Ascending aorta (tissue), 2 donors: ENCODE measurements at regions not wholly inside any gene's neighbourhood (a gene's known extent, or its start where the extent isn't known, plus 50 kb on each side); places are given as distances from the start of the nearest gene placed in this dataset.

Experiments used
- DNase-seq, 2 donors: peaks; one replicate each; pipeline ENCODE4 v3.0.0-alpha.2; 2019; ENCODE audit warnings: low spot score in 2 of 2
- H3K27ac ChIP-seq, 2 donors: fragments of 200-600 bp; sonication (generic); one replicate each; pipeline ENCODE4 v1.5.1; 2016 to 2017; ENCODE audit warnings: mild to moderate bottlenecking in 1 of 2
- H3K27me3 ChIP-seq: fragments of 200-600 bp; sonication (generic); one replicate; pipeline ENCODE4 v1.5.1; 2017
- H3K36me3 ChIP-seq, 2 donors: fragments of 200-600 bp; sonication (generic); one replicate each; pipeline ENCODE4 v1.5.1; 2016
- H3K4me1 ChIP-seq, 2 donors: fragments of 200-600 bp; sonication (generic); one replicate each; pipeline ENCODE4 v1.5.1; 2016 to 2017; ENCODE audit warnings: mild to moderate bottlenecking in 1 of 2
- H3K4me3 ChIP-seq, 2 donors: fragments of 200-600 bp; sonication (generic); one replicate each; pipeline ENCODE4 v1.5.1; 2016 to 2017; ENCODE audit warnings: mild to moderate bottlenecking in 1 of 2
- H3K9me3 ChIP-seq, 2 donors: fragments of 200-600 bp; sonication (generic); one replicate each; pipeline ENCODE4 v1.5.1; 2016
- CTCF ChIP-seq, 3 experiments: fragments of 200-600 bp in 2 of 3; fragments of 450-650 bp in 1 of 3; sonication (generic) in 2 of 3; IDR thresholded peaks; one replicate each; pipeline ENCODE4 v1.5.1; 2016 to 2019; ENCODE audit warnings: antibody characterized with exemption in 3 of 3, mild to moderate bottlenecking in 1 of 3, moderate library complexity in 1 of 3
- intact Hi-C: fragments of 100-400 bp; cut with DNase I; formaldehyde crosslinking; loops from one replicate; pipeline ENCODE4 v1.15.1; 2023

GRCh38 chrX:113580486-113580885 is 739.9 kb upstream of the AMOT start:
- Histone ChIP-seq H3K4me1 (no peaks in the 10 kb centered on the region), H3K36me3 (no peaks in the 10 kb centered on the region), H3K27me3 (no peaks in the 10 kb centered on the region), H3K4me3 (no peak overlapping the region), H3K27ac (no peak overlapping the region), H3K9me3 (peaks cover 0 to 14% of the 10 kb centered on the region in 2 donors)
- DNase-seq: no peak
- intact Hi-C loops: no loop called here
- TF ChIP-seq CTCF (IDR thresholded peaks at IDR 0.05): no peak

- no peak for TF ChIP-seq CTCF (IDR thresholded peaks at IDR 0.05)
- no peak overlapping the region for H3K27ac ChIP-seq
- H3K4me3 ChIP-seq: no peak overlapping the region
- no peaks in the 10 kb centered on the region for H3K36me3 ChIP-seq
- DNase-seq: no peak
- no peaks in the 10 kb centered on the region for H3K4me1 ChIP-seq
- no peaks in the 10 kb centered on the region for H3K27me3 ChIP-seq
- no peaks in the 10 kb centered on the region for H3K9me3 ChIP-seq
- intact Hi-C loops: no loop called here
Observed at GRCh38 chrX:113558576-113558975, 717.9 kb upstream of the AMOT start.

GRCh38 chrX:113551919-113552318 is 711.3 kb upstream of the AMOT start:
- H3K4me1 ChIP-seq: no peaks in the 10 kb centered on the region
- intact Hi-C loops: no loop called here
- no peak for TF ChIP-seq CTCF (IDR thresholded peaks at IDR 0.05)
- H3K9me3 ChIP-seq: no peaks in the 10 kb centered on the region
- H3K27ac ChIP-seq: no peak overlapping the region
- H3K4me3 ChIP-seq: no peak overlapping the region
- H3K36me3 ChIP-seq: no peaks in the 10 kb centered on the region
- H3K27me3 ChIP-seq: no peaks in the 10 kb centered on the region
- no peak for DNase-seq

GRCh38 chrX:113548308-113549015 is 707.8 kb upstream of the AMOT start:
- Histone ChIP-seq H3K36me3 (no peaks in the 10 kb centered on the region), H3K9me3 (no peaks in the 10 kb centered on the region), H3K27me3 (no peaks in the 10 kb centered on the region), H3K27ac (no peak overlapping the region), H3K4me3 (no peak overlapping the region), H3K4me1 (no peaks in the 10 kb centered on the region)
- no peak for TF ChIP-seq CTCF (IDR thresholded peaks at IDR 0.05)
- no peak for DNase-seq
- intact Hi-C loops: no loop called here

- Histone ChIP-seq H3K27ac (no peak overlapping the region), H3K4me3 (no peak overlapping the region), H3K27me3 (no peaks in the 10 kb centered on the region), H3K9me3 (no peaks in the 10 kb centered on the region), H3K4me1 (no peaks in the 10 kb centered on the region), H3K36me3 (no peaks in the 10 kb centered on the region)
- DNase-seq: no peak
- intact Hi-C loops: no loop called here
- TF ChIP-seq CTCF (IDR thresholded peaks at IDR 0.05): no peak
Observed at GRCh38 chrX:113545040-113545439, 704.4 kb upstream of the AMOT start.
